Astrocyte of the hippocampus (primary cell): ENCODE measurements at regions not wholly inside any gene's neighbourhood (a gene's known extent, or its start where the extent isn't known, plus 50 kb on each side); places are given as distances from the start of the nearest gene placed in this dataset.

Experiments
- DNase-seq: peaks from one replicate; pipeline ENCODE4 v3.0.0; 2011; ENCODE audit warnings: low read depth, low spot score

GRCh38 chr5:2496126-2496525, 255.4 kb downstream of the IRX2 start:
- no peak for DNase-seq

GRCh38 chr5:2493356-2493755, 258.1 kb downstream of the IRX2 start:
- no peak for DNase-seq

DNA sequence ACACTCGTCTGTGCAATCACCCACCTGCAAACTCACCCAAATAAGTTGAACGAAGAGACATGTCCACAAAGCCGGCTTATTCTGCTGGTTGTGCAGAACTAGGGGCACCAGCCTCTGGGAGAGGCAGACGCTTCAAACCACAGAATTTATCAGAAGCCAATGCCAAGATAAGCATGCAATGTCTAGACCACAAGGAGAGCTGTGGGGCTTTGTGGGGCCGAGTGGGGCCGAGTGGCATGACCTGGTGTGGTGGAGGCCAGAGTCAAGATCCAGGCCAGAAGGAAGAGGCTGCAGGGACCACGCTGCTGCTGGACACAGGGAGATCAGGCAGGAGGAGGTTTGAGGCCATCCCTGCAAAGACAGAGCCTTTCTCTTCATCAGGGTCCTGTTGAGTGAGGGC, 259.0 kb downstream of the IRX2 start:
- no peak for DNase-seq

- no peak for DNase-seq
Observed at GRCh38 chr5:2491846-2492245, 259.6 kb downstream of the IRX2 start.

GRCh38 chr5:2489306-2489705, 262.2 kb downstream of the IRX2 start:
- DNase-seq, result no peak

DNA sequence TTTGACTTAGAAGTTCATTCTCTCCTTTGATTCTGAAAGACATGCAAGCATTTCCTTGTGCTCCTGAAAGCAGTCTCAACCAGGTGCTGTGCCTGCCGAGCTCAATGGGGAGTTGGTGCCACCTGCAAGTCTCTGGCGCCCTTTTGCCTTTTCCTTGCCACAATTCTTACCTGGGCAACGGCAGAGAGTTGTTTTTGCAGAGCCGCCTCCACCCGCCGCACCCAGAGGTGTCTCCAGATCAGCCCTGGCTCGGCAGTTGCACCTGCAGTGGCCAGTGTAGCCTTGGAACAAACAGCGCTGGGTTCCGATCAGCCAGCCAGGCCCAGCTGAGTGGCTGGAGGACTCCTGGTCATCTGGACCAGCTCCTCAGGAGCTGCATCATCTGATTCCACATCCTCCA, 262.9 kb downstream of the IRX2 start:
- DNase-seq, result no peak

GRCh38 chr5:2487152-2487763, 264.2 kb downstream of the IRX2 start:
- DNase-seq, result no peak

DNA sequence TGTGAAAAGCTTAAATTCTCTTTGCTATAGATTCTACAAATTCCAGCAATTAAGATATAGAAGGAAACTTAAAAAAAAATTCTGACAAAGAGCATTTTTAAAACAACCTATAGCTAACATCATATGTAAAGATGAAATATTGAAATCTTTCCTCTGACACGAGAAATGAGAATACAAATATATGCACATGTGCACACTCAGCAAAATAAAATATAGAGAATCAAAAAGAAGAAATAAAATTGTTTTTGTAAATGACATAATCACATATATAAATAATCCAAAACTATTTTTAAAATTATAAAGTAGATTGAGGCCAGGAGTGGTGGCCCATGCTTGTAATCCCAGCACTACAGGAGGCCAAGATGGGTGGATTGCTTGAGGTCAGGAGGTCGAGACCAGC, 265.1 kb downstream of the IRX2 start:
- DNase-seq, result no peak

DNA sequence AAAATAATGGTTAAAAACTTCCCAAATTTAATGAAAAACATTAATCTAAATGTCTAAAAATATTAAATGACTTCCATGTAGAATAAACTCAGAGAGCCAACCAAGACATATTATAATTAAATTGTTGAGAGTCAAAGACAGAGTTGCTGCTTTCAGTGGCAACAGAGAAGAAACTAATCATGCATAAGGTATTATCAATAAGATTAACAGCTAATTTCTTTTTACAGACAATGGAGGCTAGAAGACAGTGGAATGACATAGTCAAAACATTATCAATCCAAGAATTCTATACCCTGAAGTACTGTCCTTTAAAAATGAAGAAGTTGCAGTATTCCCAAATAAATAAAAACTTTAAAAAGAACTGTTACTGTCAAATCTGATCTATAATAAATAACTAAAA, 268.7 kb downstream of the IRX2 start:
- no peak for DNase-seq

DNA sequence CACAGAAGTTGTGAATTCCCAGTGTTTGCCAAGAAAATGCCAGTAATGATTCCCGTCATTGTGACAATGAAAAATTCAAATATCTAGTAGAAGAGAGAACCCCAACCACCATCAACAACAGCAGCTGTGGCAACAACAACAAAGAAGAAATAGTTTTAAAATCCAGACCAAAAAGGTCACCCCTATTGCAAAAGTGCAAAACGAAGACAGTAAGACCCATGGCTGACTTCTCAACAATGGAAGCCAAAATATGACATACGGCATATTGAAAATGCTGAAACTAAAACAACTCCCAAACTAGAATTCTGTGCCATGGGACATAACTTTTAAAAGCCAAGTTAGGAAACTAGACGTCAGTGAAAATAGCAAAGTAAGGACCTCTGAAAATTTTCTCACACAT, 270.6 kb downstream of the IRX2 start:
- DNase-seq, result no peak

DNA sequence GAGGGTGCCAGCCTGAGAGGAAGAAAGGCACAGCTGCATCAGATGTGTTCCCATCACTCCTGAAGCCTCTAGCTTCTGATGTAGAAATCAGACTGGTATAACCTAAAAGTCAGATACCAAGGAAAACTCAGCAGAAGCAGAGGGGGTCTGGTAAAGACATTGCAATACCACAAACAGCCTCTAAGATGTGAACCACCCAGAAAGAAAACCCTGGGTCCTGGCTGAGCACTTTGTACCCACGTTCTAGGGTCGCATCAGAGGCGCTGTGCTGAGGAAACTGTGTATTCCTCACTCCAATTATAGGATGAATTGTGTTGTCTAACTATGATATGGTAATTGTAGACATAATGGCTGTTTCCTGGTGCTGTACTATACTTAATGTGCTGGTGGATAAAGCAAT, 275.6 kb downstream of the IRX2 start:
- DNase-seq, result no peak

DNA sequence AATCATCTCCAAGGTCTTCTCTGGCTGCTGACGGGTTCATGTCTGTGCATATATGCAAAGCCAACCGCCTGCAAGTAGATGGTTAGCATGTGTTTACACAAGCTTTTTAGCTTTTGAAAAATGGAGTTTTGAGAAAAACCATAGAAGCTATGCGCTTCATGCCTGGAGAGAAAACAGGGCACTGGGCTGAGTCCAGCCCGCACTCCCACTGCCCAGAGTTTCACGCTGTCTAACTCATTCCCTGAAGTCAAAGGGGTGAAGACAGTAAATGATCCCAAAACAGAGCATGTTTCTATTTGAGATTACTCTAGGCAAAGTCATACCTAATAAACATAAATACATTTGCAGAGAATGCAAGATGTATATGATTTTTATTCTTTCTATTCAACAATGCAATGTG, 278.8 kb downstream of the IRX2 start:
- no peak for DNase-seq

GRCh38 chr5:2471152-2471879, 280.2 kb downstream of the IRX2 start:
- no peak for DNase-seq

DNA sequence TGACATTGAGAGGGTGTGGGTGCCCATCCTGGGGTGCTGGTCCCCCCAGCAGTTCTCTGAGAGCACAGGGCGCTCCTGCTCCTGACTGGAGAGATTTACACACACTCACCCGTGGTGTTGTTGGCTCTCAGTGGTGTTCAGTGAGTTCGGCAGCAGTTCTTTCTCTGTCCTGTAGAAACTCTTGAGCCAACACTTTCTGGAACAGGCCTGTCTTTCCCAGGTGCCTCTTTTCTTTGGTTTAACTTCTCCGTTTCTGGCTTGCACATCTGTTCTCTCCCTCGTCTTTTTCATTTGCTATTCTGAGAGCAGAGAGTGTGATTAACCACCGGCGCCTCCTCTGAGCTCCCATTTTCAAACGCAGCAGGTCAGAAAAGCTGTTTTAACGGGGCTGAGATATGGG, 284.5 kb downstream of the IRX2 start:
- DNase-seq, result no peak

- no peak for DNase-seq
Observed at GRCh38 chr5:2465383-2465782, 286.1 kb downstream of the IRX2 start.

- DNase-seq, result no peak
Observed at GRCh38 chr5:2464141-2464540, 287.3 kb downstream of the IRX2 start.

DNA sequence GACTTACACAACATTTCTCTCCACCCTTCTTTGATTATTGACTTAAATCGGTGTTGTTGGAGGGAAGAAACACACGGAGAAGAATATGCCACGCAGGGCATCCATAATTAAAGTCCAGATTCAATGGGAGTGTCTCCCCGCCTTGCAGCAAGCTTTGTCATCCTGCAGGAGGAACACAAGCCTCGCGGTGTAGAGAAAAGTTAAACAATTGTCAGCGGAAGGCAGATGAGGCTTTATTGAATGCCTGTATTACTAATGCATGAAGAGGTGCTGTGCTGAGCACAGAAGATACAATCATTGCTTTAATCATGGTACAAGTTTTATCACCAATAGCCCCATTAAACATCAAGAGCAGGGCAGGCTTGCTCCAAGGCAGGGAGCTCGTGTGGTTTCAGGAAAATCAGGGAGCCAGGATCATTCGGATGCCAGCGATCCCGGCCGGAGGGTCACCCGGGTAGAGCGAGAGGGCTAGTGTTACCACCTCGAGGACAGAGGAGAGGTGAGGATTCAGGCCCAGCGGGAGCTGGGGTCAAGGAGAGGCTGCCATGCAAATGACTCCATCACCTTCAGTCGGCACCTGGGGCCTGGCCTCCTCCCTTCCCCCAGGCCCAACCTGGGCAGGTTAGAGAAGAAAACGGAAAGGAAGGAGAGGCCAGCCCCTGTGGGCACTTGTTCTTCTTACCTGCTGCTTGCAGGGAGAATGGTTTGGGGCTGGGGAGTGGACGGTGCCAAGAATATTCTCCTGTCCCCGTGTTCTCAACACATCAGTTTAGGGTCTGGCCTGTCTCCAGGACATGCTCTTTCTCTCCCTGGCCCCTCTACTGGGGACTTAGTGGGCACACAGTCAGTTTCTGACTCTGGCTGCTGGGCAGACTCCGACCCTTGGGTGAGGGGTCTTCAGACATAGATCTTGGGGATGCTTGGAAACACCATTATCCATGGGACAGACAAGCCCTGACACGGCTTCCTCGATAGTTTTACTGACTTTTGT, 289.5 kb downstream of the IRX2 start:
- no peak for DNase-seq

DNA sequence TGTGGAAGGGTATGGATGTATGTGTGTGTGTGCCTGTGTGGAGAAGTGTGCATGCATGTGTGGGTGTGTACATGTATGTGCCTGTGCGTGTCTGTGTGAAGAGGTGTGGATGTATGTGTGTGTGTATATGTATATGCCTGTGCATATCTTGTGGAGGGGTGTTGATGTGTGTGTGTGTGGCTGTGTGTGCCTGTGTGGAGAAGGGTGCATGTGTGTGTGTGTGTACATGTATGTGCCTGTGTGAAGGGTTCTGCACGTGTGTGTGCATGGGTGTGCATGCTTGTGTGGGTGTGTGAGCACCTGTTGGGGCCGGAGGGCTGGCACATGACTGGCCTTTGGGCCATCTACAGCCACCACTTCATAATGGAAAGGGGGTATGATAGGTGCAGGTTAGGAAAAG, 291.4 kb downstream of the IRX2 start:
- no peak for DNase-seq

GRCh38 chr5:2459251-2459650, 292.2 kb downstream of the IRX2 start:
- no peak for DNase-seq

DNA sequence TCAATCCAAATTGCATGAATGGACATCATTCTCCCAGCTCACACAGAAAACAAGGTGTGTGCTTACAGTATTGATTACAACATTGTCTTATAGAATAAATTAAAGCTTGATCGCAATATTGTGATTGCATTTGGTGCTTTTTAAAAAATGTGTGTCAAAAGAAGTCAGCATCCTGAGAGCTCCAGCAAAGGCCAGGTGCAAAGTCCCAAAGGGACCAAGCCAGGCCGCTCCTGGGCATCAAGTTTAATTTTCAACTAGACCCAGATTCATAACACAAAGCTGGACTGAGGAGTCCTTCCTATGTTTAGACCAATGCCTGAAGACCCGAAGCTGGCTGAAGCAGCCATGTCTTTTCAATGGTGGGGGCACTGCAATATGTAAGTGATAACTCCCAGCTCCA, 295.6 kb downstream of the IRX2 start:
- DNase-seq, result no peak

- DNase-seq, result no peak
Observed at GRCh38 chr5:2454876-2455275, 296.6 kb downstream of the IRX2 start.

DNA sequence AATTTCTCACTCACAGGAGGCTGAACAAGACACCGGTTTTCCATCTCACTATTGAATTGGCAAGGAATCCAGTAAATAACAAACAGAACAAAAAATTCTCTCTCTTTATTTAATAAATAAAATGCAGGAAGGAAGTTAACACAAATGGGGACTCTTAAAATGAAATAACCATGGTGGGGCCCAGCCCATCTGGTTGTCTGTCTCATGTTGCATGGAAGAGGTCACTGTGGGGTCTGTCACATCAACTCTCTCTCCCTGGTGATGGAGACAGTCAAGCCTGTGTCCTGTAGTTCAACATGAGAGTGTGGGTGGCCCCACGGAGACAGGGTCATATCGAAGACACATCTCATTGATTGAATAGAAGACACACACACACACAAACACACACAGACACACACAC, 297.7 kb downstream of the IRX2 start:
- DNase-seq, result no peak

- no peak for DNase-seq
Observed at GRCh38 chr5:2451100-2451499, 300.4 kb downstream of the IRX2 start.
